H9 (cell line): ENCODE measurements at regions not wholly inside any gene's neighbourhood (a gene's known extent, or its start where the extent isn't known, plus 50 kb on each side); places are given as distances from the start of the nearest gene placed in this dataset.

Source experiments
- DNase-seq: peaks from one replicate; pipeline ENCODE4 v3.0.0-alpha.2; 2017
- H2AFZ ChIP-seq: one replicate; pipeline ENCODE4 v1.6.1; 2013; ENCODE audit warnings: mild to moderate bottlenecking, low read length, control low read depth, moderate library complexity
- H2AK5ac ChIP-seq: 2 replicates; pipeline ENCODE4 v1.6.1; 2013; ENCODE audit warnings: low read length, control low read depth, mixed read lengths; ENCODE audit not compliant: insufficient read length
- H2BK120ac ChIP-seq: one replicate; pipeline ENCODE4 v1.6.1; 2013; ENCODE audit warnings: low read depth, mild to moderate bottlenecking, low read length, control low read depth, inconsistent platforms; ENCODE audit not compliant: poor library complexity, severe bottlenecking
- H2BK12ac ChIP-seq: 2 replicates; pipeline ENCODE4 v1.6.1; 2013; ENCODE audit warnings: low read length, control low read depth, mixed read lengths, low read depth; ENCODE audit not compliant: insufficient read length
- H2BK15ac ChIP-seq: 2 replicates; pipeline ENCODE4 v1.6.1; 2013; ENCODE audit warnings: low read depth, low read length, control low read depth
- H2BK20ac ChIP-seq: one replicate; pipeline ENCODE4 v1.6.1; 2013; ENCODE audit warnings: low read depth, mild to moderate bottlenecking, low read length, control low read depth, inconsistent platforms; ENCODE audit not compliant: poor library complexity, severe bottlenecking
- H2BK5ac ChIP-seq: 2 replicates; pipeline ENCODE4 v1.6.1; 2013; ENCODE audit warnings: low read length, control low read depth, mixed read lengths; ENCODE audit not compliant: insufficient read length
- H3K14ac ChIP-seq: 2 replicates; pipeline ENCODE4 v1.6.1; 2013; ENCODE audit warnings: low read length, control low read depth; ENCODE audit not compliant: insufficient read depth
- H3K18ac ChIP-seq: 2 replicates; pipeline ENCODE4 v1.6.1; 2013; ENCODE audit warnings: low read depth, mild to moderate bottlenecking, mixed read lengths, low read length, control low read depth; ENCODE audit not compliant: insufficient read length
- H3K23ac ChIP-seq: 2 replicates; pipeline ENCODE4 v1.6.1; 2013; ENCODE audit warnings: low read length, control low read depth, mixed read lengths, low read depth; ENCODE audit not compliant: insufficient read length
- H3K23me2 ChIP-seq: 2 replicates; pipeline ENCODE4 v1.6.1; 2013; ENCODE audit warnings: low read depth, mild to moderate bottlenecking, mixed read lengths, low read length, control low read depth; ENCODE audit not compliant: insufficient read length, poor library complexity, severe bottlenecking
- H3K27ac ChIP-seq: 2 replicates; pipeline ENCODE4 v1.5.1; 2013; ENCODE audit warnings: low read length, control low read depth, mixed read lengths, low read depth; ENCODE audit not compliant: insufficient read length
- H3K27me3 ChIP-seq: 2 replicates; pipeline ENCODE4 v1.6.1; 2013; ENCODE audit warnings: low read length, control low read depth, inconsistent platforms; ENCODE audit not compliant: insufficient read depth
- H3K4ac ChIP-seq: 2 replicates; pipeline ENCODE4 v1.6.1; 2013; ENCODE audit warnings: low read depth, mild to moderate bottlenecking, control low read depth, inconsistent platforms, low read length, moderate library complexity
- H3K4me1 ChIP-seq: 2 replicates; pipeline ENCODE4 v1.6.1; 2013; ENCODE audit warnings: low read length, control low read depth, inconsistent platforms; ENCODE audit not compliant: insufficient read depth
- H3K4me2 ChIP-seq: 2 replicates; pipeline ENCODE4 v1.6.1; 2013; ENCODE audit warnings: low read length, control low read depth, mixed read lengths; ENCODE audit not compliant: insufficient read length, insufficient read depth
- H3K56ac ChIP-seq: 2 replicates; pipeline ENCODE4 v1.6.1; 2013; ENCODE audit warnings: low read depth, mild to moderate bottlenecking, mixed read lengths, low read length, control low read depth; ENCODE audit not compliant: insufficient read length
- H3K79me1 ChIP-seq: 2 replicates; pipeline ENCODE4 v1.6.1; 2013; ENCODE audit warnings: low read depth, mild to moderate bottlenecking, moderate library complexity, low read length, control low read depth, inconsistent platforms; ENCODE audit not compliant: insufficient read depth, poor library complexity, severe bottlenecking
- H3K79me2 ChIP-seq: 2 replicates; pipeline ENCODE4 v1.6.1; 2013; ENCODE audit warnings: low read length, control low read depth, inconsistent platforms; ENCODE audit not compliant: insufficient read depth
- H3K9ac ChIP-seq: 2 replicates; pipeline ENCODE4 v1.6.1; 2013; ENCODE audit warnings: low read length, control low read depth, mixed read lengths; ENCODE audit not compliant: insufficient read length; ENCODE audit errors: extremely low read depth
- H3K9me3 ChIP-seq: one replicate; pipeline ENCODE4 v1.6.1; 2013; ENCODE audit warnings: low read depth, low read length, inconsistent platforms; ENCODE audit not compliant: control insufficient read depth
- H3T11ph ChIP-seq: one replicate; pipeline ENCODE4 v1.6.1; 2013; ENCODE audit warnings: mild to moderate bottlenecking, low read length, control low read depth, inconsistent platforms
- H4K20me1 ChIP-seq: one replicate; pipeline ENCODE4 v1.6.1; 2013; ENCODE audit not compliant: control insufficient read depth, insufficient read length, insufficient read depth
- H4K5ac ChIP-seq: 2 replicates; pipeline ENCODE4 v1.6.1; 2013; ENCODE audit warnings: low read depth, mild to moderate bottlenecking, mixed read lengths, low read length, control low read depth; ENCODE audit not compliant: insufficient read length
- H4K8ac ChIP-seq: replicated peaks from 2 replicates; pipeline ENCODE4 v1.6.1; 2013; ENCODE audit warnings: low read length, control low read depth, mixed read lengths, low read depth; ENCODE audit not compliant: insufficient read length
- H4K91ac ChIP-seq: 2 replicates; pipeline ENCODE4 v1.6.1; 2013; ENCODE audit warnings: low read depth, mild to moderate bottlenecking, moderate library complexity, mixed read lengths, low read length, control low read depth; ENCODE audit not compliant: insufficient read length
- H3K27ac Mint-ChIP-seq, 3 experiments: 2 replicates in 2 of 3; 3 replicates in 1 of 3; pipeline ENCODE4 v1.8.0; 2020 to 2021; ENCODE audit warnings: mixed read lengths in 3 of 3, mild to moderate bottlenecking in 1 of 3, moderate library complexity in 1 of 3
- H3K27me3 Mint-ChIP-seq: 2 replicates; pipeline ENCODE4 v1.8.0; 2021; ENCODE audit warnings: low read depth, mild to moderate bottlenecking, moderate library complexity, mixed read lengths
- H3K36me3 Mint-ChIP-seq, 3 experiments: 2 replicates in 2 of 3; 3 replicates in 1 of 3; pipeline ENCODE4 v1.8.0; 2020 to 2021; ENCODE audit warnings: low read depth in 3 of 3, mixed read lengths in 3 of 3; ENCODE audit not compliant: insufficient read depth in 1 of 3
- H3K4me1 Mint-ChIP-seq, 2 experiments: 2 replicates each; pipeline ENCODE4 v1.8.0; 2020; ENCODE audit warnings: mixed read lengths in 2 of 2
- H3K4me3 Mint-ChIP-seq, 2 experiments: 2 replicates in 1 of 2; 3 replicates in 1 of 2; pipeline ENCODE4 v1.8.0; 2020 to 2021; ENCODE audit warnings: mild to moderate bottlenecking in 2 of 2, mixed read lengths in 2 of 2, moderate library complexity in 1 of 2
- H3K9me3 Mint-ChIP-seq, 2 experiments: 2 replicates in 1 of 2; 3 replicates in 1 of 2; pipeline ENCODE4 v1.8.0; 2020; ENCODE audit warnings: mild to moderate bottlenecking in 2 of 2, mixed read lengths in 2 of 2, moderate library complexity in 1 of 2
- WGBS: extraction: QIAGEN DNeasy Blood & Tissue Kit; methylation state at CpG from one replicate; pipeline ENCODE4 v1.1.7; 2013; ENCODE audit warnings: missing lambda C conversion rate, low lambda C conversion rate, mixed read lengths; ENCODE audit not compliant: insufficient read length; ENCODE audit errors: extremely low coverage; 5-methylcytosine and 5-hydroxymethylcytosine counted together
- TF ChIP-seq, protein P1 (sequence below): fragments of 200-600 bp; sonication (generic); conservative IDR thresholded peaks from 3 replicates; pipeline ENCODE4 v1.8.0; 2021; ENCODE audit warnings: antibody characterized with exemption, mild to moderate bottlenecking

DNA sequence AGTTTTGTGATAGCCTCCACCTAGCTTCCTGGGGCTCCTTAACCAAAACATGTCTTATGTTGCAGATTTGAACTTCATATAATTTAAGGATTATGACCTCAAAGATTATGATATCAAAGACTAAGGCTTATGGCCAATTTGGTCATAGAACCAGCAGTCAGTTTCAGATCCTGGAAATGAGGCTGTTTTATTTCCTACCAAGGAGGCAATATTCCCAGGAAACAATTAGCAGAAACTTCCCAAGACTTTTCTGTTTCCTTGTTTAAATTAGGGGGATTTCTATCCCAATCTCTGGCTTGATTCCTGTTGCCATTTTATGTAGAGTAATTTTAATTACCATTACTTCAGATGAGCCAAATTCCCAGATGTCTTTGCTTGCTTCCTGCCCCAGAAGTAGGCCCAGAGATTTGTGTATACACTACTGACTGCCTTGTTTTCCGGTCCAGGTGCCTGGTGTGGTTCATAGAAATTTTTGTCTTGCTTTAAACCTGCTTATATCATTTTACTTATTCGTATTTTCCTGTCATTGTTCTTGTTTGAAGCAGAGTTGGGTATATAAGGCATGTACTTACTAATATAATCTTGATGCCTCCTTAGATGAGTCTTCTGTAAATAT, 119.2 kb upstream of the TMEM170B start:
- no peak overlapping the region for H3T11ph ChIP-seq
- no peak overlapping the region for H2BK5ac ChIP-seq
- H2BK20ac ChIP-seq = no peak overlapping the region
- H3K27ac Mint-ChIP-seq = no peak overlapping the region
- no peak overlapping the region for H3K27ac ChIP-seq
- H3K56ac ChIP-seq = no peak overlapping the region
- H3K27me3 ChIP-seq = no peaks in the 10 kb centered on the region
- no peak overlapping the region for H2AK5ac ChIP-seq
- peaks cover 0 to 13% (median 8%) of the 10 kb centered on the region in 3 experiments; a peak in 5 of 7 replicates for H3K36me3 Mint-ChIP-seq
- no peaks in the 10 kb centered on the region for H3K79me2 ChIP-seq
- no peak overlapping the region for H3K4me2 ChIP-seq
- H3K27me3 Mint-ChIP-seq = no peaks in the 10 kb centered on the region
- H3K23ac ChIP-seq = no peak overlapping the region
- no peak overlapping the region for H2BK15ac ChIP-seq
- H3K9me3 ChIP-seq = no peaks in the 10 kb centered on the region
- no peak overlapping the region for H3K4me3 Mint-ChIP-seq
- TF ChIP-seq, protein P1, sequence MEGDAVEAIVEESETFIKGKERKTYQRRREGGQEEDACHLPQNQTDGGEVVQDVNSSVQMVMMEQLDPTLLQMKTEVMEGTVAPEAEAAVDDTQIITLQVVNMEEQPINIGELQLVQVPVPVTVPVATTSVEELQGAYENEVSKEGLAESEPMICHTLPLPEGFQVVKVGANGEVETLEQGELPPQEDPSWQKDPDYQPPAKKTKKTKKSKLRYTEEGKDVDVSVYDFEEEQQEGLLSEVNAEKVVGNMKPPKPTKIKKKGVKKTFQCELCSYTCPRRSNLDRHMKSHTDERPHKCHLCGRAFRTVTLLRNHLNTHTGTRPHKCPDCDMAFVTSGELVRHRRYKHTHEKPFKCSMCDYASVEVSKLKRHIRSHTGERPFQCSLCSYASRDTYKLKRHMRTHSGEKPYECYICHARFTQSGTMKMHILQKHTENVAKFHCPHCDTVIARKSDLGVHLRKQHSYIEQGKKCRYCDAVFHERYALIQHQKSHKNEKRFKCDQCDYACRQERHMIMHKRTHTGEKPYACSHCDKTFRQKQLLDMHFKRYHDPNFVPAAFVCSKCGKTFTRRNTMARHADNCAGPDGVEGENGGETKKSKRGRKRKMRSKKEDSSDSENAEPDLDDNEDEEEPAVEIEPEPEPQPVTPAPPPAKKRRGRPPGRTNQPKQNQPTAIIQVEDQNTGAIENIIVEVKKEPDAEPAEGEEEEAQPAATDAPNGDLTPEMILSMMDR = no peak
- H3K9ac ChIP-seq = no peak overlapping the region
- no peak overlapping the region for H4K8ac ChIP-seq
- no peak overlapping the region for H3K18ac ChIP-seq
- H3K79me1 ChIP-seq = no peaks in the 10 kb centered on the region
- DNase-seq = no peak
- H4K91ac ChIP-seq = no peak overlapping the region
- no peak overlapping the region for H2BK120ac ChIP-seq
- no peak overlapping the region for H2AFZ ChIP-seq
- H4K5ac ChIP-seq = no peak overlapping the region
- WGBS = no CpG with 5 or more reads among the region's 2 CpGs
- H3K4me1 ChIP-seq = no peaks in the 10 kb centered on the region; the same call in 1 of the 2 replicates
- H3K14ac ChIP-seq = no peak overlapping the region
- H3K4me1 Mint-ChIP-seq = peaks cover 4 to 5% of the 10 kb centered on the region in 2 experiments; a peak in 2 of 4 replicates
- no peaks in the 10 kb centered on the region for H3K23me2 ChIP-seq
- no peaks in the 10 kb centered on the region for H4K20me1 ChIP-seq
- no peak overlapping the region for H2BK12ac ChIP-seq
- H3K9me3 Mint-ChIP-seq = peaks cover 7 to 15% of the 10 kb centered on the region in 2 experiments; a peak in 3 of 5 replicates
- no peak overlapping the region for H3K4ac ChIP-seq
